Kidney epithelial cell (primary cell): ENCODE measurements at regions not wholly inside any gene's neighbourhood (a gene's known extent, or its start where the extent isn't known, plus 50 kb on each side); places are given as distances from the start of the nearest gene placed in this dataset.

ENCODE experiments used
- DNase-seq: peaks from one replicate; pipeline ENCODE4 v3.0.0-alpha.2; 2010; ENCODE audit warnings: low read depth
- H3K27me3 ChIP-seq: 2 replicates; pipeline ENCODE4 v1.6.0; 2011; ENCODE audit warnings: low read length; ENCODE audit not compliant: control insufficient read depth, insufficient read depth
- H3K36me3 ChIP-seq: 2 replicates; pipeline ENCODE4 v1.5.1; 2011; ENCODE audit warnings: low read length; ENCODE audit not compliant: control insufficient read depth, insufficient read depth
- H3K4me3 ChIP-seq: 2 replicates; pipeline ENCODE4 v1.5.1; 2011; ENCODE audit warnings: low read depth, mild to moderate bottlenecking, control low read depth, low read length
- CTCF ChIP-seq: IDR thresholded peaks from 2 replicates; pipeline ENCODE4 v1.5.1; 2011; ENCODE audit warnings: mild to moderate bottlenecking, moderate library complexity, low read length, control low read depth, inconsistent platforms; ENCODE audit not compliant: insufficient read depth, poor library complexity, severe bottlenecking

- H3K4me3 ChIP-seq, result no peak overlapping the region
- no peaks in the 10 kb centered on the region for H3K27me3 ChIP-seq
- no peaks in the 10 kb centered on the region for H3K36me3 ChIP-seq
- DNase-seq, result no peak
- no peak for TF ChIP-seq CTCF
These were observed 109.2 kb downstream of the BASP1 start for GRCh38 chr5:17326600-17327037.

- H3K27me3 ChIP-seq, result no peaks in the 10 kb centered on the region
- no peaks in the 10 kb centered on the region for H3K36me3 ChIP-seq
- H3K4me3 ChIP-seq, result no peak overlapping the region
- no peak for DNase-seq
- TF ChIP-seq CTCF, result no peak
These were observed 109.7 kb downstream of the BASP1 start for GRCh38 chr5:17327048-17327625.

GRCh38 chr5:17329571-17329970, 112.1 kb downstream of the BASP1 start:
- DNase-seq, result no peak
- Histone ChIP-seq H3K27me3 (no peaks in the 10 kb centered on the region), H3K36me3 (no peaks in the 10 kb centered on the region), H3K4me3 (no peak overlapping the region)
- no peak for TF ChIP-seq CTCF

- Histone ChIP-seq H3K27me3 (no peaks in the 10 kb centered on the region), H3K36me3 (no peaks in the 10 kb centered on the region), H3K4me3 (no peak overlapping the region)
- DNase-seq, result no peak
- no peak for TF ChIP-seq CTCF
These were observed 113.0 kb downstream of the BASP1 start for GRCh38 chr5:17330386-17330785.

GRCh38 chr5:17331651-17332050, 114.2 kb downstream of the BASP1 start:
- no peak for TF ChIP-seq CTCF
- DNase-seq, result no peak
- H3K36me3 ChIP-seq, result no peaks in the 10 kb centered on the region
- no peaks in the 10 kb centered on the region for H3K27me3 ChIP-seq
- H3K4me3 ChIP-seq, result no peak overlapping the region

- no peaks in the 10 kb centered on the region for H3K27me3 ChIP-seq
- no peak for DNase-seq
- no peaks in the 10 kb centered on the region for H3K36me3 ChIP-seq
- no peak for TF ChIP-seq CTCF
- no peak overlapping the region for H3K4me3 ChIP-seq
These were observed 116.3 kb downstream of the BASP1 start for GRCh38 chr5:17333755-17334154.
